ENCODE measurements at regions not wholly inside any gene's neighbourhood (a gene's known extent, or its start where the extent isn't known, plus 50 kb on each side); places are given as distances from the start of the nearest gene placed in this dataset.
"Not testable (repeated sequence)": the region's sequence is repeated elsewhere in the genome, so short reads cannot be mapped to it uniquely, and the experiment has no call there.

GRCh38 chr5:2553611-2554010 is 197.9 kb downstream of the IRX2 start:
- Mint-ChIP-seq H3K4me3 (no peak overlapping the region), H3K36me3 (ENCODE audit: low read depth) (no peaks in the 10 kb centered on the region), H3K4me1 (ENCODE audit: low read depth) (no peaks in the 10 kb centered on the region), H3K9me3 (peaks cover 44% of the 10 kb centered on the region), H3K27me3 (ENCODE audit: low read depth) (no peaks in the 10 kb centered on the region), H3K27ac (no peak overlapping the region)

GRCh38 chr5:2550509-2550908 is 201.0 kb downstream of the IRX2 start:
- Mint-ChIP-seq H3K4me3 (no peak overlapping the region), H3K4me1 (ENCODE audit: low read depth) (no peaks in the 10 kb centered on the region), H3K36me3 (ENCODE audit: low read depth) (no peaks in the 10 kb centered on the region)

GRCh38 chr5:2549900-2550299 is 201.6 kb downstream of the IRX2 start:
- peaks cover 37% of the 10 kb centered on the region for H3K9me3 Mint-ChIP-seq
- H3K36me3 Mint-ChIP-seq (ENCODE audit: low read depth): no peaks in the 10 kb centered on the region
- H3K4me3 Mint-ChIP-seq: no peak overlapping the region
- no peaks in the 10 kb centered on the region for H3K27me3 Mint-ChIP-seq (ENCODE audit: low read depth)
- H3K4me1 Mint-ChIP-seq (ENCODE audit: low read depth): no peaks in the 10 kb centered on the region
- no peak overlapping the region for H3K27ac Mint-ChIP-seq

More at GRCh38 chr5:2550509-2550908, 201.0 kb downstream of the IRX2 start:
- no peaks in the 10 kb centered on the region for H3K27me3 Mint-ChIP-seq (ENCODE audit: low read depth)
- H3K27ac Mint-ChIP-seq: no peak overlapping the region
- H3K9me3 Mint-ChIP-seq: peaks cover 41% of the 10 kb centered on the region

GRCh38 chr5:2549354-2549753 is 202.1 kb downstream of the IRX2 start:
- H3K36me3 Mint-ChIP-seq (ENCODE audit: low read depth): no peaks in the 10 kb centered on the region
- no peak overlapping the region for H3K4me3 Mint-ChIP-seq
- peaks cover 32% of the 10 kb centered on the region for H3K9me3 Mint-ChIP-seq
- H3K27ac Mint-ChIP-seq: no peak overlapping the region
- H3K4me1 Mint-ChIP-seq (ENCODE audit: low read depth): no peaks in the 10 kb centered on the region
- H3K27me3 Mint-ChIP-seq (ENCODE audit: low read depth): no peaks in the 10 kb centered on the region

GRCh38 chr5:2546938-2547337 is 204.5 kb downstream of the IRX2 start:
- Mint-ChIP-seq H3K27ac (no peak overlapping the region), H3K36me3 (ENCODE audit: low read depth) (no peaks in the 10 kb centered on the region), H3K4me3 (no peak overlapping the region), H3K27me3 (ENCODE audit: low read depth) (no peaks in the 10 kb centered on the region), H3K9me3 (peaks cover 13% of the 10 kb centered on the region), H3K4me1 (ENCODE audit: low read depth) (no peaks in the 10 kb centered on the region)

GRCh38 chr5:2544003-2544402 is 207.5 kb downstream of the IRX2 start:
- no peak overlapping the region for H3K4me3 Mint-ChIP-seq
- no peaks in the 10 kb centered on the region for H3K4me1 Mint-ChIP-seq (ENCODE audit: low read depth)
- H3K36me3 Mint-ChIP-seq (ENCODE audit: low read depth): no peaks in the 10 kb centered on the region
- H3K9me3 Mint-ChIP-seq: peaks cover 22% of the 10 kb centered on the region
- no peaks in the 10 kb centered on the region for H3K27me3 Mint-ChIP-seq (ENCODE audit: low read depth)
- H3K27ac Mint-ChIP-seq: no peak overlapping the region

GRCh38 chr5:2542821-2543220 is 208.7 kb downstream of the IRX2 start:
- H3K27me3 Mint-ChIP-seq (ENCODE audit: low read depth): no peaks in the 10 kb centered on the region
- H3K4me3 Mint-ChIP-seq: no peak overlapping the region
- H3K27ac Mint-ChIP-seq: no peak overlapping the region
- H3K9me3 Mint-ChIP-seq: peaks cover 18% of the 10 kb centered on the region
- H3K4me1 Mint-ChIP-seq (ENCODE audit: low read depth): no peaks in the 10 kb centered on the region
- H3K36me3 Mint-ChIP-seq (ENCODE audit: low read depth): no peaks in the 10 kb centered on the region

GRCh38 chr5:2542026-2542425 is 209.5 kb downstream of the IRX2 start:
- no peaks in the 10 kb centered on the region for H3K4me1 Mint-ChIP-seq (ENCODE audit: low read depth)
- peaks cover 23% of the 10 kb centered on the region for H3K9me3 Mint-ChIP-seq
- H3K36me3 Mint-ChIP-seq (ENCODE audit: low read depth): no peaks in the 10 kb centered on the region
- no peaks in the 10 kb centered on the region for H3K27me3 Mint-ChIP-seq (ENCODE audit: low read depth)
- H3K4me3 Mint-ChIP-seq: no peak overlapping the region
- no peak overlapping the region for H3K27ac Mint-ChIP-seq

- Mint-ChIP-seq H3K27ac (no peak overlapping the region), H3K9me3 (peaks cover 26% of the 10 kb centered on the region), H3K4me3 (no peak overlapping the region), H3K4me1 (ENCODE audit: low read depth) (no peaks in the 10 kb centered on the region), H3K27me3 (ENCODE audit: low read depth) (no peaks in the 10 kb centered on the region), H3K36me3 (ENCODE audit: low read depth) (no peaks in the 10 kb centered on the region)
Observed at GRCh38 chr5:2538169-2538568, 213.3 kb downstream of the IRX2 start.

- H3K4me1 Mint-ChIP-seq (ENCODE audit: low read depth): no peaks in the 10 kb centered on the region
- H3K36me3 Mint-ChIP-seq (ENCODE audit: low read depth): no peaks in the 10 kb centered on the region
- no peaks in the 10 kb centered on the region for H3K27me3 Mint-ChIP-seq (ENCODE audit: low read depth)
- H3K27ac Mint-ChIP-seq: no peak overlapping the region
- H3K4me3 Mint-ChIP-seq: no peak overlapping the region
- peaks cover 26% of the 10 kb centered on the region for H3K9me3 Mint-ChIP-seq
Observed at GRCh38 chr5:2537378-2538145, 213.9 kb downstream of the IRX2 start.

- no peaks in the 10 kb centered on the region for H3K27me3 Mint-ChIP-seq (ENCODE audit: low read depth)
- no peak overlapping the region for H3K27ac Mint-ChIP-seq
- H3K9me3 Mint-ChIP-seq: peaks cover 26% of the 10 kb centered on the region
- no peaks in the 10 kb centered on the region for H3K36me3 Mint-ChIP-seq (ENCODE audit: low read depth)
- H3K4me3 Mint-ChIP-seq: no peak overlapping the region
- H3K4me1 Mint-ChIP-seq (ENCODE audit: low read depth): no peaks in the 10 kb centered on the region
Observed at GRCh38 chr5:2536632-2537377, 214.7 kb downstream of the IRX2 start.

GRCh38 chr5:2534970-2535369 is 216.5 kb downstream of the IRX2 start:
- Mint-ChIP-seq H3K27me3 (ENCODE audit: low read depth) (no peaks in the 10 kb centered on the region), H3K4me1 (ENCODE audit: low read depth) (no peaks in the 10 kb centered on the region), H3K4me3 (no peak overlapping the region), H3K36me3 (ENCODE audit: low read depth) (no peaks in the 10 kb centered on the region), H3K27ac (no peak overlapping the region), H3K9me3 (peaks cover 17% of the 10 kb centered on the region)

- Mint-ChIP-seq H3K36me3 (ENCODE audit: low read depth) (no peaks in the 10 kb centered on the region), H3K4me3 (no peak overlapping the region), H3K9me3 (peaks cover 10% of the 10 kb centered on the region), H3K27me3 (ENCODE audit: low read depth) (no peaks in the 10 kb centered on the region), H3K4me1 (ENCODE audit: low read depth) (no peaks in the 10 kb centered on the region), H3K27ac (no peak overlapping the region)
Observed at GRCh38 chr5:2534251-2534650, 217.2 kb downstream of the IRX2 start.

- not testable (repeated sequence) for H3K9me3 Mint-ChIP-seq; H3K36me3 Mint-ChIP-seq (ENCODE audit: low read depth); H3K4me1 Mint-ChIP-seq (ENCODE audit: low read depth); H3K27me3 Mint-ChIP-seq (ENCODE audit: low read depth); H3K4me3 Mint-ChIP-seq; H3K27ac Mint-ChIP-seq
Observed at GRCh38 chr5:2533848-2534247, 217.6 kb downstream of the IRX2 start.

- no peak overlapping the region for H3K27ac Mint-ChIP-seq
- no peak overlapping the region for H3K4me3 Mint-ChIP-seq
- no peaks in the 10 kb centered on the region for H3K27me3 Mint-ChIP-seq (ENCODE audit: low read depth)
- peaks cover 8% of the 10 kb centered on the region for H3K9me3 Mint-ChIP-seq
- no peaks in the 10 kb centered on the region for H3K4me1 Mint-ChIP-seq (ENCODE audit: low read depth)
- H3K36me3 Mint-ChIP-seq (ENCODE audit: low read depth): no peaks in the 10 kb centered on the region
Observed at GRCh38 chr5:2532809-2533208, 218.7 kb downstream of the IRX2 start.

Measured in T-helper 1 cell treated with Interleukin-12 subunit alpha and Interleukin-12 subunit beta and Interleukin-4 antibody, amounts not matched to agents 30 μg/mL and 1 μg/mL, for 36 hours (primary cell).